PC-9 (cell line): ENCODE measurements at regions not wholly inside any gene's neighbourhood (a gene's known extent, or its start where the extent isn't known, plus 50 kb on each side); places are given as distances from the start of the nearest gene placed in this dataset.

Source experiments
- BruUV-seq: library from RNA; stranded (reverse); fragments of 400-500 nt; replicated peaks from 2 replicates; lab custom pipeline; 2021; lab: Mats Ljungman, UMichigan
- CTCF ChIA-PET: fragments of 300-600 bp; sonication (Branson Sonifier 250); formaldehyde crosslinking; loops from one replicate; lab custom pipeline; 2022; ENCODE audit warnings: antibody characterized with exemption; lab: Charles Lee
- POLR2A ChIA-PET: fragments of 300-600 bp; sonication (Branson Sonifier 250); formaldehyde crosslinking; loops from one replicate; lab custom pipeline; 2022; ENCODE audit warnings: antibody characterized with exemption; ENCODE audit not compliant: unreplicated experiment; lab: Charles Lee
- DNase-seq, 2 experiments: peaks; one replicate each; pipeline versions ENCODE4 v3.0.0 to v3.0.0-alpha.2; 2015 to 2022; ENCODE audit warnings: mixed read lengths in 1 of 2
- H2AFZ ChIP-seq: fragments of 200-600 bp; sonication (generic); 2 replicates; pipeline ENCODE4 v1.8.1; 2017; ENCODE audit warnings: antibody characterized with exemption
- H3F3A ChIP-seq: fragments of 200-600 bp; sonication (generic); 2 replicates; pipeline ENCODE4 v1.8.1; 2017; ENCODE audit warnings: antibody characterized with exemption, mild to moderate bottlenecking, low read depth; ENCODE audit not compliant: insufficient read depth
- H3K27ac ChIP-seq: fragments of 200-600 bp; sonication (generic); 2 replicates; pipeline ENCODE4 v1.6.1; 2016; ENCODE audit warnings: mixed run types
- H3K27me3 ChIP-seq: fragments of 200-600 bp; sonication (generic); 2 replicates; pipeline ENCODE4 v1.6.1; 2016; ENCODE audit warnings: low read depth, mixed run types; ENCODE audit not compliant: insufficient read depth
- H3K36me3 ChIP-seq: fragments of 200-600 bp; sonication (generic); 2 replicates; pipeline ENCODE4 v1.6.1; 2016; ENCODE audit warnings: low read depth, mixed run types
- H3K4me1 ChIP-seq: fragments of 200-600 bp; sonication (generic); replicated peaks from 2 replicates; pipeline ENCODE4 v1.6.1; 2016; ENCODE audit warnings: mixed run types; ENCODE audit not compliant: insufficient read depth
- H3K4me2 ChIP-seq: fragments of 200-600 bp; sonication (generic); 2 replicates; pipeline ENCODE4 v1.6.1; 2017; ENCODE audit warnings: mixed run types
- H3K4me3 ChIP-seq: fragments of 200-600 bp; sonication (generic); 2 replicates; pipeline ENCODE4 v1.6.1; 2016; ENCODE audit warnings: mixed run types
- H3K79me2 ChIP-seq: fragments of 200-600 bp; sonication (generic); 2 replicates; pipeline ENCODE4 v1.6.1; 2017; ENCODE audit warnings: low read depth, mixed run types
- H3K9me2 ChIP-seq: fragments of 200-600 bp; sonication (generic); 2 replicates; pipeline ENCODE4 v1.8.1; 2017; ENCODE audit warnings: mild to moderate bottlenecking; ENCODE audit not compliant: insufficient read depth
- H3K9me3 ChIP-seq: fragments of 200-600 bp; sonication (generic); 2 replicates; pipeline ENCODE4 v1.8.1; 2016; ENCODE audit warnings: low read depth; ENCODE audit not compliant: insufficient read depth
- H4K20me1 ChIP-seq: fragments of 200-600 bp; sonication (generic); 2 replicates; pipeline ENCODE4 v1.8.1; 2017; ENCODE audit not compliant: insufficient read depth
- CTCF ChIP-seq: fragments of 200-600 bp; sonication (generic); conservative IDR thresholded peaks from 2 replicates; pipeline ENCODE4 v1.6.1; 2017; ENCODE audit warnings: mixed run types, antibody characterized with exemption, mild to moderate bottlenecking, moderate library complexity
- EZH2 ChIP-seq: fragments of 200-600 bp; sonication (generic); IDR thresholded peaks from 2 replicates; pipeline ENCODE4 v1.8.0; 2017; ENCODE audit warnings: antibody characterized with exemption, low read depth
- intact Hi-C: fragments of 100-400 bp; cut with micrococcal nuclease; formaldehyde crosslinking; loops from one replicate; pipeline ENCODE4 v1.10.0; 2022; ENCODE audit not compliant: unreplicated experiment

DNA sequence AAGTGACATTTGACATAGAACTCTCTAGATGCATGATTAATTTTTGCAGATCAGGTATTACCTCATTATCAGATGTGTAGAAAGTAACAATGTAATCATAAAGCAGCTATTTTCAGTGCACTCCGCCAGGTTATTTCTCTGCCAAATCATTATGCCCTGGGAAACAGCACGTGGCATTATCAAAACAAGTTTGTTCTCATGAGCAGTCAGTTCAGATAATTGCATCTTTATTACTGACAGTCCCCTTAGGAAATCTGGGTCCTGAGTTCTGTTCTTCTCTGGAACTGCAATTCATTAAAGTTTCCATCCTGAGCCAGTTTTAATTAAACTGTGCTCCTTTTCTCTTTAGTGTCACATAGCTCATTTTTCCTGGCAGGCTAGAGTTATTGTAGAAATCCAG lies 94.7 kb upstream of the KRR1 start:
- Histone ChIP-seq H3K4me2 (no peak overlapping the region), H3K79me2 (no peaks in the 10 kb centered on the region), H3K4me3 (no peak overlapping the region), H3K36me3 (no peaks in the 10 kb centered on the region), H2AFZ (no peak overlapping the region), H4K20me1 (no peaks in the 10 kb centered on the region), H3K27me3 (no peaks in the 10 kb centered on the region), H3K4me1 (no peaks in the 10 kb centered on the region), H3F3A (no peaks in the 10 kb centered on the region), H3K9me2 (no peaks in the 10 kb centered on the region), H3K27ac (no peak overlapping the region), H3K9me3 (no peaks in the 10 kb centered on the region)
- no TSS peak for BruUV-seq
- no peak for TF ChIP-seq EZH2
- no peak for TF ChIP-seq CTCF
- ChIA-PET POLR2A (no interaction called here), CTCF (no interaction called here)
- no peak for DNase-seq
- intact Hi-C loops = no loop called here

DNA sequence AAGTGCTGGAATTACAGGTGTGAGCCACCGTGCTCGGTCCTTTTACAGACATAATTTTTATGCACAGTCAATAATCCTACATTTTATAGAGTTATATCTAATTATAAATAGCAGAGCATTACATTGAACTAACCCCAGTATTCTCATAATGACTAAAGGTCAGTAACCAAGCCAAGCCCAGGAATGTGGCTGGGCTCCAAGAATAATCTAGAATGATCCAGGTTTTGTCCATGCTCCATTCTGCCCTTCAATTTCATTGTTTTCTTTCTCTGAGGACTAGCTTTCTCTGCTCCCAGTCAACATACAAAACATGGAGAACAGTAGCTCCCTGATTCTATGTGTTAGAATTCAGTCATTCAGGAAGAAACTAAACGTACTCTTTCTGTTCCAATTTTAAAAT lies 92.1 kb upstream of the KRR1 start:
- Histone ChIP-seq H4K20me1 (no peaks in the 10 kb centered on the region), H3K9me2 (no peaks in the 10 kb centered on the region), H3K27me3 (no peaks in the 10 kb centered on the region), H3K27ac (no peak overlapping the region), H3K36me3 (no peaks in the 10 kb centered on the region), H3K4me3 (no peak overlapping the region), H3K4me1 (no peaks in the 10 kb centered on the region), H3K4me2 (no peak overlapping the region), H3K79me2 (no peaks in the 10 kb centered on the region), H2AFZ (no peak overlapping the region), H3F3A (no peaks in the 10 kb centered on the region), H3K9me3 (no peaks in the 10 kb centered on the region)
- TF ChIP-seq EZH2 = no peak
- no peak for TF ChIP-seq CTCF
- no TSS peak for BruUV-seq
- intact Hi-C loops = no loop called here
- DNase-seq = no peak
- ChIA-PET CTCF (no interaction called here), POLR2A (no interaction called here)

DNA sequence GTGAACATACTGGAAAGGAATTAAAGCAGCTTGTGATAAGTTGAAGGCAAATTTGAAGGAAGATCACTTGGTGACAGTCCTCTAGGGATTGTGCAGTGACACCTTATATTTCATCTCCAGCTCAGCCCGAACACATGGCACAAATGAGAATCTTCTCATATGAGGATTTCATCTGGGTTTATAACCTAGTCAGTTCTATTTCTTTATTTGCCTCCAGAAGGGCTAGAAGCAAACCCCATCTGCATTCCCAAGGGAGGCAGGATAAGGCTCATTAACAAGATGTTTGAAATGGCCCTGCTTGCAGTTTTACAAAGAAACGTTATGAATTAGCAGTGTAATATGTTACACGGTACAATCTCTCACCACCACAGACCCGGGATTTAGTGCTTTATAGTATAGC lies 90.7 kb upstream of the KRR1 start:
- POLR2A ChIA-PET = interaction anchor here (0.7 kb wide), 1 partner anchor 398 kb away, joined by 3 read pairs; no protein-coding TSS in a partner anchor
- no peak overlapping the region for H3K27ac ChIP-seq
- no peak for TF ChIP-seq CTCF
- no peak for TF ChIP-seq EZH2
- intact Hi-C loops = no loop called here
- H3K9me3 ChIP-seq = no peaks in the 10 kb centered on the region
- no peaks in the 10 kb centered on the region for H3K4me1 ChIP-seq
- no peaks in the 10 kb centered on the region for H3K36me3 ChIP-seq
- no TSS peak for BruUV-seq
- DNase-seq = no peak
- CTCF ChIA-PET = no interaction called here
- H4K20me1 ChIP-seq = no peaks in the 10 kb centered on the region
- no peaks in the 10 kb centered on the region for H3F3A ChIP-seq
- H3K79me2 ChIP-seq = no peaks in the 10 kb centered on the region
- no peak overlapping the region for H2AFZ ChIP-seq
- H3K4me3 ChIP-seq = no peak overlapping the region
- no peak overlapping the region for H3K4me2 ChIP-seq
- no peaks in the 10 kb centered on the region for H3K27me3 ChIP-seq
- no peaks in the 10 kb centered on the region for H3K9me2 ChIP-seq
